Tibial nerve (tissue), 4 donors: ENCODE measurements at regions not wholly inside any gene's neighbourhood (a gene's known extent, or its start where the extent isn't known, plus 50 kb on each side); places are given as distances from the start of the nearest gene placed in this dataset.

ENCODE experiments used
- DNase-seq, 2 donors: peaks; one replicate each; pipeline ENCODE4 v3.0.0-alpha.2; 2019; ENCODE audit warnings: low spot score in 2 of 2
- H3K27ac ChIP-seq, 4 donors: fragments of 200-600 bp; sonication (generic) in 3 of 4; one replicate each; pipeline ENCODE4 v1.5.1; 2017 to 2019; ENCODE audit warnings: mild to moderate bottlenecking in 1 of 4
- H3K27me3 ChIP-seq, 2 donors: fragments of 200-600 bp; sonication (generic) in 1 of 2; one replicate each; pipeline versions ENCODE4 v1.5.1 to v1.6.0; 2017 to 2019
- H3K36me3 ChIP-seq, 3 donors: fragments of 200-600 bp; sonication (generic); one replicate each; pipeline ENCODE4 v1.5.1; 2018 to 2019
- H3K4me1 ChIP-seq, 4 donors: fragments of 200-600 bp; sonication (generic) in 3 of 4; one replicate each; pipeline ENCODE4 v1.5.1; 2017 to 2019
- H3K4me3 ChIP-seq, 4 donors: fragments of 200-600 bp; sonication (generic) in 3 of 4; one replicate each; pipeline ENCODE4 v1.5.1; 2017 to 2019; ENCODE audit warnings: mild to moderate bottlenecking in 1 of 4, moderate library complexity in 1 of 4
- H3K9me3 ChIP-seq, 4 donors: fragments of 200-600 bp; sonication (generic) in 3 of 4; one replicate each; pipeline ENCODE4 v1.5.1; 2017 to 2019
- CTCF ChIP-seq, 5 experiments: fragments of 200-600 bp in 3 of 5; fragments of 450-650 bp in 2 of 5; sonication (generic) in 3 of 5; IDR thresholded peaks; one replicate each; pipeline ENCODE4 v1.5.1; 2016 to 2019; ENCODE audit warnings: antibody characterized with exemption in 5 of 5, mild to moderate bottlenecking in 3 of 5, moderate library complexity in 2 of 5
- EP300 ChIP-seq, 2 donors: sonication (generic); formaldehyde crosslinking; IDR thresholded peaks; one replicate each; pipeline ENCODE4 v1.6.1; 2017; ENCODE audit warnings: antibody characterized with exemption in 2 of 2, mild to moderate bottlenecking in 1 of 2
- POLR2A ChIP-seq, 2 donors: fragments of 450-650 bp; IDR thresholded peaks; one replicate each; pipeline ENCODE4 v1.6.1; 2017; ENCODE audit warnings: antibody characterized with exemption in 2 of 2, mild to moderate bottlenecking in 2 of 2, moderate library complexity in 2 of 2
- WGBS, 2 donors: methylation state at CpG; one replicate each; pipeline ENCODE4 v1.1.5; 2018; 5-methylcytosine and 5-hydroxymethylcytosine counted together

DNA sequence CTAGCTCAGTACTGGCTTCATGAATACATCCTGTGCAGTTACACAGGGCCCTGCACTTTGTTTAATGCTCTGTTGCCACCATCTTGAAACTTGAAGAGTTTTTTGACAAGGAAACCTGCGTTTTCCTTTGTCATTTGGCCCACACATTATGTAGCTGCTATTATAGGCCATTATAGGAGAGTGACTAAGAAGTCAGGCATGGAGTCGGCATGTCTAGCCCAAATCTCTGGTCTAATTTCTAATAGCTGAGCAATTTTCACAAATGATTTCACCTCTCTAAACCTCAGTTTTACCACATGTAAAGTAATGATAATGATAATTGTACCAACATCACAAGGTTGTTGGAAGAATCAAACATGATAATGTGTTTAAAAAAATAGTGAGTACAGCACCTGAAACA lies 67.1 kb upstream of the MYLIP start:
- Histone ChIP-seq H3K27ac (no peak overlapping the region), H3K9me3 (no peaks in the 10 kb centered on the region), H3K36me3 (no peaks in the 10 kb centered on the region), H3K4me3 (no peak overlapping the region), H3K27me3 (no peaks in the 10 kb centered on the region), H3K4me1 (peaks cover 0 to 5% (median 0%) of the 10 kb centered on the region in 4 donors)
- DNase-seq: no peak
- WGBS, 2 donors: 94 to 95% methylated on average over 2 of the region's 2 CpGs
- TF ChIP-seq CTCF (IDR thresholded peaks at IDR 0.05): no peak
- TF ChIP-seq EP300 (IDR thresholded peaks at IDR 0.05): no peak
- TF ChIP-seq POLR2A (IDR thresholded peaks at IDR 0.05): no peak

DNA sequence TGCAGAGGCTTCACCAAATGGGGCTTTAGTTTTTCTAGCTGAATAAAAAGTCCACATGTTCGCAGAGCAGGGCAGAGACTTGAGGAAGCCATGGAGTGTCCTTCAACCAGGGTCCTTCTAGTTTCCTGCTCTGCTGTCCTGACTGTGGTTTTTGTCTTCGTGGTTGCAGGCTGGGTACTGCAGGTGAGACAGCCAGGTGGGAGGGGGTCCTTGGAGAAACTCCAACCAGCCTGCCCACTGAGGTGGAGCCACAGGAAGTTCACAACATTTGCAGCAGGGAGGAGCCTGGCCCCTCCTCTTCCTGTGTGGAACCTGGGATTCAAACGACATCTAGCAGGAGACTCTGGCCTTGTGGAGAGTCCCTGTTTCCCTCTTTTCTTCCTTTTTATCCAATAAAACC lies 68.8 kb upstream of the MYLIP start:
- Histone ChIP-seq H3K27ac (no peak overlapping the region), H3K36me3 (no peaks in the 10 kb centered on the region), H3K9me3 (no peaks in the 10 kb centered on the region), H3K4me1 (peaks cover 0 to 5% (median 0%) of the 10 kb centered on the region in 4 donors), H3K27me3 (no peaks in the 10 kb centered on the region), H3K4me3 (no peak overlapping the region)
- whole genome bisulfite sequencing, 2 donors: 73 to 91% methylated on average over 3 of the region's 3 CpGs
- no peak for DNase-seq
- TF ChIP-seq POLR2A (IDR thresholded peaks at IDR 0.05) (no peak), CTCF (IDR thresholded peaks at IDR 0.05) (no peak), EP300 (IDR thresholded peaks at IDR 0.05) (no peak)

- Histone ChIP-seq H3K27me3 (no peaks in the 10 kb centered on the region), H3K9me3 (no peaks in the 10 kb centered on the region), H3K27ac (no peak overlapping the region), H3K4me3 (no peak overlapping the region), H3K36me3 (no peaks in the 10 kb centered on the region), H3K4me1 (peaks cover 0 to 5% (median 0%) of the 10 kb centered on the region in 4 donors)
- no peak for DNase-seq
- TF ChIP-seq EP300 (IDR thresholded peaks at IDR 0.05) (no peak), POLR2A (IDR thresholded peaks at IDR 0.05) (no peak), CTCF (IDR thresholded peaks at IDR 0.05) (no peak)
- 73 to 82% methylated on average over 7 of the region's 7 CpGs for WGBS, 2 donors
Observed at GRCh38 chr6:16059496-16059895, 69.4 kb upstream of the MYLIP start.

GRCh38 chr6:16058929-16059345 lies 69.9 kb upstream of the MYLIP start:
- Histone ChIP-seq H3K4me1 (peaks cover 0 to 5% (median 0%) of the 10 kb centered on the region in 4 donors), H3K27ac (no peak overlapping the region), H3K36me3 (no peaks in the 10 kb centered on the region), H3K9me3 (no peaks in the 10 kb centered on the region), H3K4me3 (no peak overlapping the region), H3K27me3 (no peaks in the 10 kb centered on the region)
- DNase-seq: no peak
- TF ChIP-seq EP300 (IDR thresholded peaks at IDR 0.05) (no peak), POLR2A (IDR thresholded peaks at IDR 0.05) (no peak), CTCF (IDR thresholded peaks at IDR 0.05) (no peak)
- 76 to 78% methylated on average over 4 of the region's 4 CpGs for WGBS, 2 donors

DNA sequence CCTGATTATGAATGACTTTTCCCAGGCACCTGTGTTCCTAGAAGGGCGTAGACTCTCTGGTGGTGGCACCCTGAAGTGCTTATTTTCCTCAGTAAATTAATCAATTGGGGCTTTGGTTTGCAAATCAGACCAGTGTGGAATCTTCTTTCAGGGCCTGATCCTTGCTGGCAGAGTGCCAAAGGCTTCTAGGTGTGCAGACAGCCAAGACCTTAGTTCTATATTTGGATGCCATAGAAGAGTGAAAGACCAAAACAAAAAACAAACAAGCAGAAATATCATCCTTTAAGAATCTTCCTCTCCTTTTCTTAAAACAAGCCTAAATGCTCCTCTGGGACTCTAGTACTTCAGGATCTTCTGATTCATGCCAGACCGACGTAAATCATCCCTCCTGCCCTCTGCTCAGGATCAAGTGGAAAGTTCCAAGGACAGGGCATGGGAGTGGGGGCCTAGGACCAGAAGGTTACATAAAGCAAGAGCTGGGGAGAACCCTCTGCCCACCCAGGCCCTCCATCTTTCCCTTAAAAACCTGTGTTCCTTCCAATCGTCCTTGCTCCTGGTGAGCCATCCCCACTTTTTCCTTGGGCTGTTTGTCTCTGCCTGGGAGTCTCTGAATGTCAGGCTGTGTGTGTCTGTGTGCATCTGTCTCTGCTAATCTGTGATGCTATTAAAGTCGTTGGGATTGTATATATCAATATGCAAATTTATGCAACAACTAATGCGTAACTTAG lies 70.5 kb upstream of the MYLIP start:
- DNase-seq: peak; percentile 18 to 51
- no peak overlapping the region for H3K27ac ChIP-seq

More for the DNA sequence above, 70.5 kb upstream of the MYLIP start:
- peaks cover 0 to 5% (median 0%) of the 10 kb centered on the region in 4 donors for H3K4me1 ChIP-seq
- H3K27me3 ChIP-seq: no peaks in the 10 kb centered on the region
- no peaks in the 10 kb centered on the region for H3K36me3 ChIP-seq
- H3K9me3 ChIP-seq: no peaks in the 10 kb centered on the region
- no peak overlapping the region for H3K4me3 ChIP-seq
- TF ChIP-seq POLR2A (IDR thresholded peaks at IDR 0.05) (no peak), EP300 (IDR thresholded peaks at IDR 0.05) (no peak), CTCF (IDR thresholded peaks at IDR 0.05) (no peak)
- 68 to 69% methylated on average over 6 of the region's 6 CpGs for WGBS, 2 donors
